GM18868 (cell line): ENCODE measurements at regions not wholly inside any gene's neighbourhood (a gene's known extent, or its start where the extent isn't known, plus 50 kb on each side); places are given as distances from the start of the nearest gene placed in this dataset.
"Not testable (repeated sequence)": the region's sequence is repeated elsewhere in the genome, so short reads cannot be mapped to it uniquely, and the experiment has no call there.

ENCODE experiments used
- ATAC-seq: cut with Tn5 transposase; IDR thresholded peaks from one replicate; pipeline ENCODE4 v1.9.1; 2021; ENCODE audit warnings: mild to moderate bottlenecking, moderate library complexity; ENCODE audit not compliant: unreplicated experiment

- ATAC-seq = no peak
Measured at GRCh38 chr5:15346738-15347137, 153.2 kb upstream of the FBXL7 start.

GRCh38 chr5:15344954-15345353, 155.0 kb upstream of the FBXL7 start:
- no peak for ATAC-seq

GRCh38 chr5:15338546-15338945, 161.4 kb upstream of the FBXL7 start:
- ATAC-seq = no peak

- no peak for ATAC-seq
Measured at GRCh38 chr5:15334551-15335266, 165.3 kb upstream of the FBXL7 start.

- no peak for ATAC-seq
Measured at GRCh38 chr5:15333091-15333490, 166.9 kb upstream of the FBXL7 start.

- ATAC-seq = no peak
Measured at GRCh38 chr5:15326932-15327331, 173.0 kb upstream of the FBXL7 start.

GRCh38 chr5:15326471-15326870, 173.5 kb upstream of the FBXL7 start:
- ATAC-seq = no peak

- ATAC-seq = no peak
Measured at GRCh38 chr5:15322421-15322820, 177.6 kb upstream of the FBXL7 start.

- no peak for ATAC-seq
Measured at GRCh38 chr5:15321776-15322175, 178.2 kb upstream of the FBXL7 start.

- no peak for ATAC-seq
Measured at GRCh38 chr5:15320871-15321270, 179.1 kb upstream of the FBXL7 start.

- no peak for ATAC-seq
Measured at GRCh38 chr5:15304914-15305834, 194.8 kb upstream of the FBXL7 start.

- ATAC-seq = no peak
Measured at GRCh38 chr5:15304066-15304731, 195.8 kb upstream of the FBXL7 start.

- ATAC-seq = no peak
Measured at GRCh38 chr5:15300141-15300540, 199.8 kb upstream of the FBXL7 start.

GRCh38 chr5:15290953-15291352, 209.0 kb upstream of the FBXL7 start:
- ATAC-seq = no peak

GRCh38 chr5:15286650-15287049, 213.3 kb upstream of the FBXL7 start:
- ATAC-seq = no peak

- ATAC-seq = no peak
Measured at GRCh38 chr5:15285901-15286583, 213.9 kb upstream of the FBXL7 start.

GRCh38 chr5:15284706-15285105, 215.3 kb upstream of the FBXL7 start:
- no peak for ATAC-seq

- ATAC-seq = no peak
Measured at GRCh38 chr5:15283076-15283475, 216.9 kb upstream of the FBXL7 start.

- no peak for ATAC-seq
Measured at GRCh38 chr5:15282611-15283010, 217.4 kb upstream of the FBXL7 start.

GRCh38 chr5:15271596-15271995, 228.4 kb upstream of the FBXL7 start:
- not testable (repeated sequence) for ATAC-seq

- ATAC-seq = no peak
Measured at GRCh38 chr5:15267966-15268365, 232.0 kb upstream of the FBXL7 start.
